22Rv1 (cell line): ENCODE measurements at regions not wholly inside any gene's neighbourhood (a gene's known extent, or its start where the extent isn't known, plus 50 kb on each side); places are given as distances from the start of the nearest gene placed in this dataset.

ENCODE experiments used
- CTCF ChIP-seq: fragments of 450-650 bp; IDR thresholded peaks from 2 replicates; pipeline ENCODE4 v1.5.1; 2017; ENCODE audit warnings: mild to moderate bottlenecking
- ZFX ChIP-seq: fragments of 450-650 bp; IDR thresholded peaks from 2 replicates; pipeline ENCODE4 v1.6.1; 2017; ENCODE audit warnings: antibody characterized with exemption, borderline replicate concordance

GRCh38 chr16:64406770-64407181 lies 715.1 kb downstream of the CDH11 start:
- no peak for TF ChIP-seq CTCF
- no peak for TF ChIP-seq ZFX
